HG03457 (cell line): ENCODE measurements at regions not wholly inside any gene's neighbourhood (a gene's known extent, or its start where the extent isn't known, plus 50 kb on each side); places are given as distances from the start of the nearest gene placed in this dataset.

Experiments used
- ATAC-seq: cut with Tn5 transposase; IDR thresholded peaks from one replicate; pipeline ENCODE4 v1.9.1; 2021; ENCODE audit warnings: moderate number of reproducible peaks; ENCODE audit not compliant: unreplicated experiment

DNA sequence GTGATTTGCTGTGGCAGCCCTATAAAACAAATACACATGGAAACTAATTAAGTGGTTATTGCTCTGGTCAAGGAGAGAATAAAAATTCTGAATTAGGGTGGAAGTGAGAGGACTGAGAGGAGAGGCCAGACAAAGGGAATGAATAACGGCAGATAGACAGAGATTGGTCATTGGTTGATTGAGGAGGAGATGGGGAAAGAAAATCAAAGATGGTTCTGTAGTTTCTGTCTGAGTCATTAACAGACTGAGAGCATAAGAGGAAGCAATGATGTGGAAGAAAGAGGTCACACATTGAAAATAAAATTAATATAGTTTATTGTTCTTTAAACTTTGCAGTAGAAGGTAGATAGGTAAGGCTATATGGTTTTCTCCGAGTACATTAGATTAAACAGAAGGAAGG, 469.8 kb downstream of the ACTL7B start:
- ATAC-seq: no peak

DNA sequence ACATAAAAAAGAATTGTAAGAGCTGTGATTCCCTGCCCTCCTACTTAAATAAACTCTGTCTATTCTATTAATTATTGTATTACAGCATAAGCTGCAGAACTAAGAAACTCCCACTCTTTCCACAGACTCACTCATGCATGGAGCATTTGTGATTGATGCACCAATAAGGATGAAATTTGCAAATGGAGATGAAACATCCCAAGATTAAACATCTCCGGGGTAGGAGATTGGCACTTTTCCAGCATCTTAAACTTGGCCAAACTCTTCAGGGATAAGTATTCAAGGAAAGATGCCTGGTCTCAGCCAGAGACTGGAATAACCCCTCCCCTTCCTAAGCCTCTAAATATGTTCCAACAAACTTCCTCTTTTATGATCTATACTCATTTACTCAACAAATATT, 472.0 kb downstream of the ACTL7B start:
- ATAC-seq: no peak

DNA sequence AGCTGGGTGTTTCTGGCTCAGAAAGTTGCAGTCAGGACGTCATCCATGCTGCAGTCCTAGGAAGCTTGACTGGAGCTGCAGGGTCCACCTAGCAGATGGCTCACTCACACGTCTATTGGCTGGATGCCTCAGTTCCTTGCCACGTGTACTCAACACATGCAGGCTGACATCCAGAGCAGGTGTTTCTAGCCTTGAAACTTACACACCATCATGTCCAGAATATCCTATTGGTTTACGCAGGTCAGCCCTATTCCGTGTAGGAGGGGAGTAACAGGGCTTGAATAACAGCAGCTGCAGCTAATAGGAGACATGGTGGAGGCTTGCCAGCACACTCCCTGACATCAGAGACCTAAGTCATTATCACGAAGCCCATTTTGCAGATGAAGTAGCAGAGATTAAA, 473.5 kb downstream of the ACTL7B start:
- ATAC-seq: no peak

DNA sequence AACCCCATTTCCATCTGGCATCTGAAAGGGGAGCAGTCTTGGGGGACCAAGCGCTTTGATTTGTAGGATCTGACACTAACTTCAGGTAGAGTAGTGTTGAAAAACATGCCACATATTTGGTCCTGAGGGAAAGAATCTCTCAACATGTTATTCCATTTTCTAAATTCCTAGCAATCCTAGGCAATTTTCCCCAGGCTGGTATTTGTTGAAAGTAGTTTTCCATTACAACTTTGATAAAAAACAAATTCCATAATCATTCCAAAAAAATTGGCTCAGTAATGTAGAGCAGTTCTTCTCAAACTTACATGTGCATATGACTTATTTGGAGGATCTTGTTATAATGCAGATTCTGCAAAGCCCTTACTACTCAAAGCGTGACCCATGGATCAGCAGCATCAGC, 477.9 kb downstream of the ACTL7B start:
- no peak for ATAC-seq

DNA sequence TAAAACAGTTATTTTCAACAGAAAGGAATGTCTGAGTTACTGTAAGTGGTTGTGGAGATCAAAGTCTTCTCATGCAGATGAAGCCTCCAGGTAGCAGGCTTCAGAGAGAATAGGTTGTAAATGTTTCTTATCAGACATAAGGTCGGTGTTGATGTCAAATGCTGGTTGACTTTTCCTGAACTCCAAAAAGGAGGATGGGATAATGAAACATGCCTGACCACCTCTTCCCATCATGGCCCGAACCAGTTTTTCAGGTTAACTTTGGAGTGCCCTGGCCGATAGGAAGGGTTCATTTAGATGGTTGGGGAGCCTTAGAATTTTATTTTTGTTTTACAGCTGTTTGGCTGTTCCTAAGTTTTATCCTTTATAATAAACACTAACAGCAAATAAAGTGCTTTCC, 478.4 kb downstream of the ACTL7B start:
- ATAC-seq: no peak

DNA sequence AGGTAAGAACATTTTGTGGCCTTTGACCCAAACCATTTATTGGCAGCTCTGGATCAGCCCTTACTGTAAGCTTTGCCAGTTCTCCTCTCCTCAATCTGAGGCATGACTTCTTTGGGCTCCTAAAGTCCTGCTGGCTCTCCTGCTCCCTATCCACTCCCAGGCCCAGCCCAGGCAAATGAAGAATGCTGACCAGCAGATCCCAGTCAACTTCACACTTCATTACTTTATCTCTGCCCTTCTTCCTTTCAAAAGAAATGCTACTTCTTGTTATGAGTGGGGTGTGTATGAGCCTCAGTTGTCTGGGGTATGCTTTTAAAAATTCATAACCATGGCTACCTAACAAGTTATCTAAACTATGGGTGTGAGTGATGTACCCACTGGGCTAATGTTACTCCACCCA, 479.6 kb downstream of the ACTL7B start:
- no peak for ATAC-seq

DNA sequence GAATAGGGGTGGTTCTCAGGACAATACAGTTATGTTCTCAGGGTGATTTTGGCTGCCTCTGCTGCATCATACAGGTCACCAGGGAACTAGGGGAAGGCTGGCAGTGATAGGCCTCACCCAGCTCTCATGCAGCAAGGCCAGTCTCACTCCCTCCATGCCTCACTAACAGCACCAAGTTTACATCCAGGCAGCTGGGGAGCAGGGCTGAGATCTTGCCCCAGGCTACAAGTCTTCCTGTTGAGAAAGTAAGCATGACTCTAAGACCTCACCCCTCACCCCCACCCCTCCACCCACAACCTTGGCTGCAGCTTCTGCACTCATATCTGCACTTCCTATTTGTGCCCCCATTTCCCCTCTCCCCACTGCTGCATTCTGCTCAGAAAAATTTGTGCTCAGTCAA, 481.2 kb downstream of the ACTL7B start:
- no peak for ATAC-seq

DNA sequence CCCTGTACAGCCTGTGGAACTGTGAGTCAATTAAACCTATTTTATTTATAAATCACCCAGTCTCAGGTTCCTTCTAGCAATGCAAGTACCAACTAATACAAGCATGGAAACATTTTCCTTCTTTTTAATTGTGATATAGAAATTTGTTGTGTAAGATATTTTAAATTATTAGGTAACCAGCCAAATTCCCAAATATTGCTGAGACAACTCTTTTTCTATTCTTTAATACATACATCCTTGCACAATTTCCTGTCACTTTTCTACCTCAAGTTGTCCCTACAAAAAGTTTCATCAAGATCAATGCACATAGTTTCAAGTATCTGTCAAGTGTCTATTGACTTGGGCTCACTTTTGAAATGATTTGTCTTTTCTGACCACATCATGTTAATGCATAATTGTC, 488.6 kb downstream of the ACTL7B start:
- no peak for ATAC-seq

DNA sequence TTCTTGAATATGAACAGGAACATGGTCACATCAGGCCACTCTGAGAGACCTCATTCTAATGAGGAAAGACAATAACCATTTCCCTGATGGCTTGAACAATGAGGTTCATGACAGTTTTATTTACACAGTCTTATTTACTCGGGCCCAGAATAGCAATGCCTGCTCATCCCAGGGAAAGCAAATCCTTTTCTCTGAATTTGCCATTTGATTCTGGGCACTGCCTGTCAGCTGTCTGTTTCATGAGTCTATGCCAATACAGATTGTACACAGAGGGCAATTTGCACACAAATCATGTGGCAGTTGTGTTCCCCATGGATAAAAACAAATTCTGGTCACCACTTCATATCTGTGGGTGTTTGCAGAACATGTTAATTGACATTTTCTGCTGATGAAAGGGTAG, 492.5 kb downstream of the ACTL7B start:
- ATAC-seq: no peak

DNA sequence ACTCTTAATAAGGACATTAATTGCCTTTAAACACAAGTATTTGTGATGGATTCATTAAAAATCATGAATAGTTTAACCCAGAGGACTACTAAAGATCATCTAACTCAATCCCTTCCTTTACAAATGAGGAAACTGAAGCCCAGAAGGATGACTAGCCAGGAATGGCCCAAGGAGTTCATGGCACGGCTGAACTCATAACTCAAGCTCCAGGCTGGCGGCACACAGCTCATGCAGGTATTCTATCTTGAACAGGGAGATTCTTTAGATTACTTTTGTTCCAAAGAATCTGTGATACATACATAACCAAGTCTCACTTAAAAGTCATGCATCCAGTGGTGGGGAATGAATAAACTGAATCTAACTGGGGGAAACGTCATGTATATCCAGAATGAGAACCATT, 495.5 kb downstream of the ACTL7B start:
- no peak for ATAC-seq

DNA sequence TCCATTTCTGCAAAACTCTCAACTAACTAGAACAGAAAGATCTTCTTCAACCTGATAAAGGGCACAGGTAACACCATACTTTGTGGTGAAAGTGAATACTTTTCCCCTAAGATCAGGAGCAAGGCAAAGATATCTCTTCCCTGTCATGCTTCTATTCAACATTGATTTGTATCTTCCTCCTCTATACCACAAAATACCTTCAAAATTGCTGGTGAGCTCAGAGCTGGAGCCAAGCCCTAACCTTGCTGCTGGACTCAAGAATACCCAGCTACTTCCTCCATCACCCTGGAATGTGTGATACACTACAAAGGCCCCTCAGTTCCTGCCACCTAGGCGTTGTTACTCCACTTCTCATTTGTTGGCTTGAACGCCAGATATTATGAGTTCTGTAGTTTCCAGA, 499.0 kb downstream of the ACTL7B start:
- no peak for ATAC-seq

DNA sequence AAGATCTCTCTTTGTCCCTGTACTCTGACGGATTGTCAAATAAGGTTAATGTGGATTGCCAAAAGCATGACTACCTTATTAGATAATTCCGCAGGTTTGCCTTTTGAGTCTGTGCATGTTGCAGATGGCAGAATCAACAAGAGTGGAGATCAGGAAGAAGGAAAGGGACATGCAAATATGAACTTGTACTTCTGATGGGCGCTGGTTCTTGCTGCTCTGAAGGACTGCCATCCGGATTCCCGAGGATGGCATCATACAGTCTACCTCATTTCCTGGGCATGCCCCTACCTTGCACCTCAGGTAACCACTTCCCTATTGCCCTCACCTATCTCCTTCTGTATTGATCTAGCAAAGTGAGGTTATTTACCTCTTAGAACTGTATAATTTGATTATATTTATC, 504.2 kb downstream of the ACTL7B start:
- ATAC-seq: no peak

DNA sequence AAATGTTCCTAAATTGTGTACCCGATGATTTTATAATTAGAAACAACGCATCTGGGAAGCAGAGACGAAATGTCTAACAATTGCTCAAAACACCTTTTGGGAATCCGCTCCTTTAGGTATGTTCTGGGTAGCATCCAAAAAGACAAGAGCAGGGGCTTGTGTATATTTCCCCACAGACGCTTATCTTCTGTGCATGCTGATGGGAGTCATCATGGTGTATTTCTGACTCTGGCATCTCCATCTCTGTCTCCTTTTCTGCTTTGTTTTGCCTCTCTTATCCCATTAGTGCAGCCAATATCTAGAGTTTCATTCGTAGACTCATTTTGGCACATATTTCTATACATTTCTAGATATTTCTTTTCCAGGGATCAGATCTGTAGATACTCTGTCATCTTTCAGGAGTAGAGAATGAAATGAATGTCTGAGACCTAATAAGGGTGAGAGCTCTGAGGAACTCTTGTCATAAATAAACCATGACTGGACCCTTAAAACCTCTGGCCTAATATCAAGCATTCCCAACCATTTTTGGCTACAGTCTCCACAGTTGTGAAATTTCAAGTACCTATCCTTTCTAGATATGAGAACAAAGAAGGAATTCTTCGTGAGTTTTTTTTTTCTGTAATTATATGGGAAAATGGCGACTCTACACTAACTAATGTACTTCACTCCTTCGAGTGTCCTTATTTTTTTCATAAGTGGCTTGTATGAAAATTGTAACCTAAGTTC, 508.2 kb downstream of the ACTL7B start:
- no peak for ATAC-seq

DNA sequence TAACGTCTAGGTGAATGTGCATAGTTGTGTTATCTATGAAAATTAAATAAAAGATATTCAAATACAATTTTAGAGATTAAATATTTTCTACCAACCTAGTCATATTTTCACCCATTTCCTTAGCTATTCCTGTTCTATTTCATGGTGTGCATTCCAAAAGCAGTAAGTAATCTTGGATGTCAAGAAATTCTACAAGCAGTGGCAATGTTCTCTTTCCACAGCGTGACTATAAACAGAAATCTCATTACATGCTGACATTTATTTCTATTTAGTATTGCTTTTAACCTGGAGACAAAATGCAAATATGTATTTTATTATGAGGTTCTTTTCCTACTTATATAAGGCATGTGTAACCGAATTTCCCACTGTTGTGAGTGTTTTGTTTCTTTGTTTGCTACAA, 510.0 kb downstream of the ACTL7B start:
- no peak for ATAC-seq

DNA sequence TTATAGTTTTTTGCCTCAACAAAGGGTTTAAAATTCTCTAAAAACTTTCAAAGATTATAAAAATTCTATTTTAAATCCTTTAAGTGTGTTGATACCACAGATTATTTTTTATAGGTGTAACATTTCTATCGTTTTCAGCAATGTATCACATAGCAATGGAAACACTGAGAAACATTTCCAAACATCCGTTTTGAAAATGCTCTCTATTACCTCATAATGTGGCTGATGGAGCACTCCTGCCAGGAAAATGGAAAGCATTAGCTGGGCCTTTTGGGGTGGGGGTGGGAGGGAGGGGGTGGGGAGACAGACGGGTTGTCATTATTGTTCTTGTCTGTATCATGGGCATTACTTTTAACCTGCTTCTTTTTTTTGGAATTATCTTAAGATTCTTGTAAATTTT, 516.5 kb downstream of the ACTL7B start:
- ATAC-seq: no peak

DNA sequence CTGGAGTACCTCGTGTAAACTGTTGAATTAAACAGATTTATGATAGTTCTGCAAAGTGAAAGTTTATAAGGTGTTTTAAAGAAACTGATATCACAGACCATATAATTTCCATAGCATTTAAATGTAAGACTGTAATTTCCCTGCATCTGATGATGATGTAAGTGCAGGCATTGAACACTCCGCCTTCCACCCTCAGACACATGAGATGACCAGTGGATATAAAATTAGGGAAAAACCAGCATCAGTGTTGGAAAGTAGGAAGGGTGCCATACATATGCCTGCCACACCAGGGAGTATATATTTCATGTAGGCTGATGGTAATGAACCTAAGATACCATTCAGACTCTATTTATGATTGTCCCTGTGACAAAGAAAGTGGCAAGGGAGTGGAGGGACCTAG, 519.2 kb downstream of the ACTL7B start:
- no peak for ATAC-seq

DNA sequence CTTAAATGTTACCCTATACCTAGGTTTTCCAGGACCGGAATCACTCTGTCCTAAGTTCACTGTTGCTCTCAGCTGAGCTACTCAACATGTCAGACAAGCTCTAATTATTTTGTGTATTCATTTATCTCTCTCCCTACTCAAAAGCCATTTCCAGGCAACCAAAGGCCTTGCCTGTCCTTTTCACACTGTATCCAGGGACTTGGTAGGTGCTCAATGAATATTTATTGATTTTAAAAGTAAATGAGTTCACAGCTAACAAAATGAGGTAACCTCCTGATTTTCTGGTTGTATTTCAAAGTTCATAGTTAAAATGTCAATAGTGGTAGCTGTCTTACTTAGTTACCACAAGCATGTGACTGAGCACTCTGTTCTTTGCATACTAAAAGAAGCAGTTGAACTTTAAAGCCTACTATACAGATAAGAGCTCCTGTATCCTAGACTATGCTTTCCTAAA, 522.2 kb downstream of the ACTL7B start:
- ATAC-seq: no peak

DNA sequence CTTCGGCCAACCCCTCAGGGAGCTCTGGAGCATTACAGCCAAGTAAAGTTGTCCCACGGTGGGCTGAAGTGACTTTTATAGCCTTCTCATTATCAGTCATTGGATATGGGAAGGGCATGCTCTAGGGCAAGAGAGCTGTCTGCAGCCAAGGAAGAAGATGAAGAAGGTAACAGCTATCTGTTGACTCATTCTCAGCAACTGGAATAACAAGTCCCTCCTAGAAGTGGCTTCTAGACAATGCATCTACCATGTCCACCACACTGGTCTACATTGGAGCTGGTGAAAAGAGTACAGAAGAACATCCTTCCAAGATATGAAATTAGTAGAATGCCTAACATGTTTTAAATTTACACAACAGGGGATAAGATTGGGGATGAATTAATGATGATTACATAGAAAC, 524.2 kb downstream of the ACTL7B start:
- no peak for ATAC-seq

DNA sequence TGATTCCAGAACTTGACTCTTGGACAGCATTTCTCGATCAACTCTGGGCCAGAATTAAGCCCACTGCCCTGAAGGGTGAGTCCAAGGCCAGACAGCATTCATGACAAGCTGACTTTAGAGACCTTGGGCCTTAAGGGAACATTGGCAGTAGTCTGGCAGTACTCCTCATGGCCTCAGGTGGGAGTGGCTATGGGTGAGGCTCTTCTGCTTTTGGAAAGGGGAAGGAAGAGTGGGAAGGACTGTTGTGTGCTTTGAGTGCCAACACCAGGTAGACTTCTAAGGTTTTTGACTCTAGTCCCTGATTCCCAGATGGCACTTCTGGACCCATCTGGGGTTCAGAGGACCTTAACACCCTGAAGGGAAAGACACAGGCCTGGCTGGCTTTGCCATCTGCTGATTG, 530.4 kb downstream of the ACTL7B start:
- ATAC-seq: no peak

DNA sequence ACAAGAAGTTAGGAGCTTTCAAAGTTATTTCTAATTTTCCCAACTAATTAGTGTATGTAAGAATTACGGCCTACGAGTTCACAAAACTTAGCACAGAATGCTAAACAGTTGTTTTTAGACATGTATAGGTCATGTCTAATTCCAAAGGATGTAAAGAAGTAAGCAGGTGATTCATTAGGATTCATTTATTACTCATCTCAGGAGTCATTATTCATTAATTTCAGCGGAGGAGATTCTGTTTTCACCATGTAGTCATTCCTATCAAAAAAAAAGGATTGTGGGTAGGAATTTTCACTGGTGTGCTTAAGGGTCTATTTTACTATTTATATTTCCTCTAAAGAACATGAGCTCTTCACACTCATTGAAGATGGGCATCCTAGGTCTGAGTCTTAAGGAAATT, 532.2 kb downstream of the ACTL7B start:
- ATAC-seq: no peak

DNA sequence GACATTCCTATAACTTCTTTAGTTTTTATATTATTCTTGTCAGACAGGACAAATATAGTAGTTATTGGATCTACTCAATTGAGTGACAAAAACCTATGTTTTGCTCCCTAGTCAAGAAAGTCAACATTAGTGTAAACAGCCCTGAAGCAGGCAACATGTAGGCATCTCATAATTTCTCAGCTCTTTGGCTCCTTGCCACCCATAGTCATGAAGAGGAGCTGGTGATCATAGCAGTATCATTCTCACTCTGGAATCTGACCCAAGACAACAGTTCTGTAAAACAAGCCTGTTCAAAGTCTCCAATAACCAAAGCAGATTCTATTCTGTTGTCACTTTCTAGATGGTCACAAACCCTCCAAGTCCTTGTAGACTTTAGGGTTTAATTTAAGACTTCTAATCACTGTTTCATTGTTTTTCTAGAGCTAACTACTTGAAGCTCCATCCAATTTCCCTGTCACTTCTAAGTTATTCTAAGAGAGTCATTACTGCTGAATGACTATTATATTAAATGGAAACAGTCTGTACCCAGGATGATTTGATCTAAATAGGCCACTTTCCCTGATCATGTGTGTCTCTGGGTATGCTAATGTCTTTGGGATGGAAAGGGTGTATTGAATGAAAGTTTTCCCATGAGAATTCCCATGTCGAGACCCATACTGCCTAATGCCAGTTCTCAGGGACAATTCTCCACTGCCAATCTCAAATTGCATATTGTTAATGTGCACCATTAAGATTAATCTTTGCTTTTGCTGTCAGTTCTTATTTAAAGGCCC, 533.3 kb downstream of the ACTL7B start:
- ATAC-seq: no peak

DNA sequence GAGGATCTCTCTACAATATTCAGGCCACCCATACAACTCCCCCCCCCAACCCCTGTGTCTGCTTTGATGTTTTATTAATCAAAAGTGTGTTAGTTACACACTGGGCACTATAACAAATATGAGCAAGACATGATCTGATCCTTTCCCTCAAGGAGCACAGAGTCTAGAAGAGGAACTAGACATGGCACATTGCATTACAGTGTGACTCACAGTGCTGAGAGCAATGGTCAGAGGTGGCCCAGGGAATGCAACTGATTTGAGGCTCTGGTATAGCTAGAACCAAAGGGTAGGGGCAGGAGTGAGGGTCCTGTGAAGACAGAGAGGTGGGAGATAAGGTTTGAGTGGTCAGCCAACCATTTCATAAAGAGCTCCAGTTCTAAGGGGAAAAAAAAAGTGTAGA, 539.2 kb downstream of the ACTL7B start:
- ATAC-seq: no peak

DNA sequence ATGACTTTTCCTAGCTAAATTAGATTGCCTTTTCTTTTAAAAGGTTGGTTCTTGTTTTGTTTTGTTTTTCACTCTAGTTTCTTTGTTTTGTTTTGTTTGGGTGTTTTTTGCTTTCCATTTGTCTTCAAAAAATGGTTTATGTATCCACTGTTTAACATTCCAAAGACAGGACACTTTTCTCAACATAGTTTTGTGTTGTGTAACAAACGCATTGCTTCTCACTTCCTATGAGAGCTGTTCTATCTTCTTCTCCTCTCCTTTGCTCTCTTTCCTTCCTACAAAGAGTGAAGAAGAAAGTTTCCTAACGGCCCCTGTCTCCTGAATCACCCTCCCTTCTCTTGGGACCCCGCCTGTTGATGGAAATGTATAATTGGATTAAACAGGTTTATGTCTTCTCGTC, 539.7 kb downstream of the ACTL7B start:
- no peak for ATAC-seq
